ENCODE measurements at regions not wholly inside any gene's neighbourhood (a gene's known extent, or its start where the extent isn't known, plus 50 kb on each side); places are given as distances from the start of the nearest gene placed in this dataset.
A peak's percentile ranks its signal among the peaks of the same experiment; 100 is the strongest.
"Not testable (repeated sequence)": the region's sequence is repeated elsewhere in the genome, so short reads cannot be mapped to it uniquely, and the experiment has no call there.

DNA sequence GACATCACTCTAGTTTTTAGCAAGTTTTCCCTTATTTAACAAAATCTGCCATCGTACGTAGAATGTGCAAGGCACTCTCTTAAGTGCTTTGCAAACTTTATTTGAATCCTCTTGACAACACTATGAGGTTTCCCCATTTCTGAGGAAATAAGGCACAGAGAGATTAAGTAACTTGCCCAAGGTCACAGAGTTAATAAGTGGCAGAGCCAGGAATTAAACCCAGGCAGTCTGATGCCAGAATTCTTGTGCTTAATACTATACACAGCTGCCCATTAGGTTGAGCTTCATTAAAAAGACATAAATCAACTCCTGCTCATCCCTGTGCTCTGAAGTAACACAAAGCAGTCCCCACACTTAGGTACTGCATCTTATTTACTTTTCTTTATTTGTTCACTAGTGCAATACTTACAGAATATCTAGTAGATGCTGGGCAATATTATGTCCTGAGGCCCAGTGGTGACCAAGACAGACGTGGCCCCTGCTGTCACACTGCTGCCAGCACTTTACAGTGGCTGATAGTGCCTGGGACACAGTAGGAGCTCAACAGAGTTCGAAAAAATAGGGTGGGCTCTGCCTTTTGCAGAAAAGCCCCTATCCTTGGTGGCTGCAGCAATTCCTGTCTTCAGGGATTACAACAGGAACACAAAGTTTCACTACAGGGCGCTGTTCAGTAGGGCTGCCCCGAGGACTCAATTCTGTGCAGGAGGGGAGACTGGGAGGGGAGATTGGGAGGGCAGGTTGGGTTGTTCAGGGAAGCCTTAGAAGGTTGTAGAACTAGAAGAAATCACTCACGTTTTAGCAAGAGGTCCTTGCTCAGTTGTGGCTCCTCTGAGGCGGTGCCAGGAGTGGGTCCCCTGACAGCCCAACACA lies 138.3 kb upstream of the TPM1 start:
- POLR2A ChIA-PET = no interaction called here
- Histone ChIP-seq H3K4me2 (ENCODE audit: low read length) (no peak overlapping the region), H3K9me3 (ENCODE audit: low read length) (no peaks in the 10 kb centered on the region), H3K79me2 (ENCODE audit: insufficient read depth, low read depth, low read length) (no peaks in the 10 kb centered on the region), H3K4me1 (ENCODE audit: insufficient read depth, low read length, poor library complexity, severe bottlenecking) (no peaks in the 10 kb centered on the region), H3K27ac (ENCODE audit: low read depth, low read length, poor library complexity, severe bottlenecking) (no peak overlapping the region), H3K9me2 (ENCODE audit: insufficient read depth, low read length) (no peaks in the 10 kb centered on the region), H2AFZ (ENCODE audit: low read length) (no peak overlapping the region), H4K20me1 (ENCODE audit: insufficient read depth, low read length) (no peaks in the 10 kb centered on the region), H3K36me3 (ENCODE audit: insufficient read depth, low read length) (no peaks in the 10 kb centered on the region), H3K4me3 (ENCODE audit: low read depth, low read length, poor library complexity, severe bottlenecking) (no peak overlapping the region)
- DNase-seq (ENCODE audit: low spot score) = peak; percentile 38
- intact Hi-C loops (cut with micrococcal nuclease; ENCODE audit: unreplicated experiment) = loop anchor here (2.0 kb wide), 1 partner anchor 189 kb away; no protein-coding TSS in a partner anchor
- CTCF ChIA-PET (ENCODE audit: unreplicated experiment) = no interaction called here
- no TSS peak for BruUV-seq (replicated peaks)
- TF ChIP-seq, protein P1, sequence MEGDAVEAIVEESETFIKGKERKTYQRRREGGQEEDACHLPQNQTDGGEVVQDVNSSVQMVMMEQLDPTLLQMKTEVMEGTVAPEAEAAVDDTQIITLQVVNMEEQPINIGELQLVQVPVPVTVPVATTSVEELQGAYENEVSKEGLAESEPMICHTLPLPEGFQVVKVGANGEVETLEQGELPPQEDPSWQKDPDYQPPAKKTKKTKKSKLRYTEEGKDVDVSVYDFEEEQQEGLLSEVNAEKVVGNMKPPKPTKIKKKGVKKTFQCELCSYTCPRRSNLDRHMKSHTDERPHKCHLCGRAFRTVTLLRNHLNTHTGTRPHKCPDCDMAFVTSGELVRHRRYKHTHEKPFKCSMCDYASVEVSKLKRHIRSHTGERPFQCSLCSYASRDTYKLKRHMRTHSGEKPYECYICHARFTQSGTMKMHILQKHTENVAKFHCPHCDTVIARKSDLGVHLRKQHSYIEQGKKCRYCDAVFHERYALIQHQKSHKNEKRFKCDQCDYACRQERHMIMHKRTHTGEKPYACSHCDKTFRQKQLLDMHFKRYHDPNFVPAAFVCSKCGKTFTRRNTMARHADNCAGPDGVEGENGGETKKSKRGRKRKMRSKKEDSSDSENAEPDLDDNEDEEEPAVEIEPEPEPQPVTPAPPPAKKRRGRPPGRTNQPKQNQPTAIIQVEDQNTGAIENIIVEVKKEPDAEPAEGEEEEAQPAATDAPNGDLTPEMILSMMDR (conservative IDR thresholded peaks at IDR 0.05; ENCODE audit: low read length) = peak; percentile 74
- no peak for TF ChIP-seq EZH2phosphoT487 (IDR thresholded peaks at IDR 0.05; ENCODE audit: borderline replicate concordance, low read depth, low read length)

DNA sequence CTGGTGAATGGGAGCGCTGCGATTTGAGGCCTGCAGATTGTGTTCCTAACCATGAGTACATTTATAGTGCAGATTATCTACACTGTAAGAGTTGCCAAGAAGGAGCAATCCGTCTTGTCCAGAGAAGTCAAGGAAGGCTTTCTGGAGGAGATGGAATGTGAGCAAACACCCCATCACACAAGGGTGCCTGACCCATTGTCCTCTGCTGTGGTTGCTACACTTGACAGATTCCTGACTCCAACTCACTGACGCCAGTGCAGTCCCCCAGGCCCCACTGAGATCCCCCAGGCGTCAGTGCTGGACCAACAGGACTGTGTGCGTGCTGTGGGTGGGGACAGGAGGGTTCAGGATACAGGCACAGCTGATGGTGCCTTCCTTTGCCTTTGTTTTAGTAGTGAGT lies 135.9 kb upstream of the TPM1 start:
- ChIA-PET CTCF (ENCODE audit: unreplicated experiment) (no interaction called here), POLR2A (no interaction called here)
- Histone ChIP-seq H3K9me3 (ENCODE audit: low read length) (no peaks in the 10 kb centered on the region), H4K20me1 (ENCODE audit: insufficient read depth, low read length) (no peaks in the 10 kb centered on the region), H2AFZ (ENCODE audit: low read length) (no peak overlapping the region), H3K9me2 (ENCODE audit: insufficient read depth, low read length) (no peaks in the 10 kb centered on the region), H3K4me2 (ENCODE audit: low read length) (no peak overlapping the region), H3K27ac (ENCODE audit: low read depth, low read length, poor library complexity, severe bottlenecking) (no peak overlapping the region), H3K36me3 (ENCODE audit: insufficient read depth, low read length) (no peaks in the 10 kb centered on the region), H3K4me1 (ENCODE audit: insufficient read depth, low read length, poor library complexity, severe bottlenecking) (no peaks in the 10 kb centered on the region), H3K4me3 (ENCODE audit: low read depth, low read length, poor library complexity, severe bottlenecking) (no peak overlapping the region), H3K79me2 (ENCODE audit: insufficient read depth, low read depth, low read length) (no peaks in the 10 kb centered on the region)
- TF ChIP-seq EZH2phosphoT487 (IDR thresholded peaks at IDR 0.05; ENCODE audit: borderline replicate concordance, low read depth, low read length) = no peak
- TF ChIP-seq, protein P1 (conservative IDR thresholded peaks at IDR 0.05; ENCODE audit: low read length) = no peak
- DNase-seq (ENCODE audit: low spot score) = no peak
- BruUV-seq (replicated peaks) = no TSS peak
- intact Hi-C loops (cut with micrococcal nuclease; ENCODE audit: unreplicated experiment) = no loop called here

DNA sequence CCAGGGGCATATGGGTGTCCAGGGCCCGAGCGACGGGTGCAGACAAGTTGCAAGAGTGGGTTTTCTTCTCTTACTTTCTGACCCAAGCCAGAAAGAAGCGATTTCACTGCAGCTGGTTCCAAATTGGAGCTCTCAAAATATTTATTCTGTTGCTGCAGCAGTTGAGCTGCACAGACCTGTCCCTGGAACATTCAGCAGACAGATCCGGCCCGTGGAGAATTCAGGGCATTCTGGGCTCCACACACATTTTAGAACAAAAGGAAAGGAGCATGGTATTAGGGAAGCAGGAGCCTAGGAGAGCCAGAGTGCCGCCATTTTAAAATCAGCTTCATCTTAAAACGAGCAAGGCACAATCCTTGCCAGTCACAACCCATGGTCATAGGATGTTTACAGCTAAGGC lies 135.3 kb upstream of the TPM1 start:
- Histone ChIP-seq H3K4me1 (ENCODE audit: insufficient read depth, low read length, poor library complexity, severe bottlenecking) (no peaks in the 10 kb centered on the region), H3K27ac (ENCODE audit: low read depth, low read length, poor library complexity, severe bottlenecking) (no peak overlapping the region), H3K36me3 (ENCODE audit: insufficient read depth, low read length) (no peaks in the 10 kb centered on the region), H3K9me3 (ENCODE audit: low read length) (no peaks in the 10 kb centered on the region), H3K4me2 (ENCODE audit: low read length) (no peak overlapping the region), H2AFZ (ENCODE audit: low read length) (no peak overlapping the region), H4K20me1 (ENCODE audit: insufficient read depth, low read length) (no peaks in the 10 kb centered on the region), H3K4me3 (ENCODE audit: low read depth, low read length, poor library complexity, severe bottlenecking) (no peak overlapping the region), H3K79me2 (ENCODE audit: insufficient read depth, low read depth, low read length) (no peaks in the 10 kb centered on the region), H3K9me2 (ENCODE audit: insufficient read depth, low read length) (no peaks in the 10 kb centered on the region)
- intact Hi-C loops (cut with micrococcal nuclease; ENCODE audit: unreplicated experiment) = no loop called here
- POLR2A ChIA-PET = interaction anchor here (0.5 kb wide), 1 partner anchor 523 kb away, joined by 3 read pairs; no protein-coding TSS in a partner anchor
- DNase-seq (ENCODE audit: low spot score) = no peak
- TF ChIP-seq, protein P1 (conservative IDR thresholded peaks at IDR 0.05; ENCODE audit: low read length) = no peak
- no peak for TF ChIP-seq EZH2phosphoT487 (IDR thresholded peaks at IDR 0.05; ENCODE audit: borderline replicate concordance, low read depth, low read length)
- CTCF ChIA-PET (ENCODE audit: unreplicated experiment) = no interaction called here
- BruUV-seq (replicated peaks) = no TSS peak

DNA sequence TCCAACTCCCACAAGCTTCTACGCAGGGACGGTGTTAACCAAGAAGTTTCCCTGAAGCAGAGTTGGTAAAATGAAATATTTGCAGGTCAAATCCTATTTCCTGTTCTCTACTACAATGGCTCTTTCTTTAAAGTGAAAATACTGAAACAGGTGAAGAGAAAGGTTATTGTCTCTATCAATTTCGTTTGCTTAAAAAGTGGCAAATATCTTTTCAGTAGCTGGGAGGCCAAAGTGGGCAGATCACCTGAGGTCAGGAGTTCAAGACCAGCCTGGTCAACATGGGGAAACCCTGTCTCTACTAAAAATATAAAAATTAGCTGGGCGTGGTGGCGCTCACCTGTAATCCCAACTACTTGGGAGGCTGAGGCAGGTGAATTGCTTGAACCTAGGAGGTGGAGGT lies 134.2 kb upstream of the TPM1 start:
- H3K36me3 ChIP-seq (ENCODE audit: insufficient read depth, low read length); H3K27ac ChIP-seq (ENCODE audit: low read depth, low read length, poor library complexity, severe bottlenecking); H3K79me2 ChIP-seq (ENCODE audit: insufficient read depth, low read depth, low read length); H3K9me2 ChIP-seq (ENCODE audit: insufficient read depth, low read length); H3K9me3 ChIP-seq (ENCODE audit: low read length); intact Hi-C loops (cut with micrococcal nuclease; ENCODE audit: unreplicated experiment); H4K20me1 ChIP-seq (ENCODE audit: insufficient read depth, low read length); H3K4me2 ChIP-seq (ENCODE audit: low read length); POLR2A ChIA-PET; DNase-seq (ENCODE audit: low spot score); BruUV-seq (replicated peaks); H3K4me1 ChIP-seq (ENCODE audit: insufficient read depth, low read length, poor library complexity, severe bottlenecking); H2AFZ ChIP-seq (ENCODE audit: low read length); CTCF ChIA-PET (ENCODE audit: unreplicated experiment); H3K4me3 ChIP-seq (ENCODE audit: low read depth, low read length, poor library complexity, severe bottlenecking): not testable (repeated sequence)
